ENCODE measurements at regions not wholly inside any gene's neighbourhood (a gene's known extent, or its start where the extent isn't known, plus 50 kb on each side); places are given as distances from the start of the nearest gene placed in this dataset.

DNA sequence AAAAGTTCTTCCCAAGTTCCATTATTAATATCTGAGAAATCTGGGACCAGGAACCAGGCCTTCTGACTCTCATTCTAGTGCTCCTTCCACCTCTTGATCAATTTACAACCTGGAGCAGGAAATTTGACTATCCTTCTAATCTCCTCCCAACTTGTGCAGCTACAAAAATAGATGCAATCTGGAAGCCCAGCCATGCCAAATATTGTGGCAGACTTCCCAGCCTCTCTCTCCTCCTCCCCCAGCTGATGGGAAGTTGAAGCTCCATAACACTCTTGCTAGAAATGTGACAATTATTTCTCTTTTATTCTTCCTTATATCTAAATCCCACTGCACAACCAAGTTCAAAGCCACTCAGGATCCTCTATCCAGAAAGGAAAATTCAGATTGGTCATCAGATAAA lies 252.1 kb downstream of the SEC61B start:
- no peak for TF ChIP-seq CTCF (IDR thresholded peaks at IDR 0.05)
- no peak for TF ChIP-seq POLR2A (IDR thresholded peaks at IDR 0.05)
- no peak for TF ChIP-seq POLR2AphosphoS5 (IDR thresholded peaks at IDR 0.05)
- no peak for TF ChIP-seq EP300 (IDR thresholded peaks at IDR 0.05)
